Transverse colon (tissue), 3 donors: ENCODE measurements at regions not wholly inside any gene's neighbourhood (a gene's known extent, or its start where the extent isn't known, plus 50 kb on each side); places are given as distances from the start of the nearest gene placed in this dataset.

Experiments
- EP300 ChIP-seq: sonication (generic); formaldehyde crosslinking; IDR thresholded peaks from one replicate; pipeline ENCODE4 v1.6.1; 2017; ENCODE audit warnings: antibody characterized with exemption, low read depth
- POLR2A ChIP-seq: fragments of 450-650 bp; IDR thresholded peaks from one replicate; pipeline ENCODE4 v1.6.1; 2016; ENCODE audit warnings: antibody characterized with exemption, mild to moderate bottlenecking, moderate library complexity
- TF ChIP-seq, protein P1 (sequence below), 5 experiments: fragments of 200-600 bp in 3 of 5; fragments of 450-650 bp in 2 of 5; sonication (generic) in 3 of 5; IDR thresholded peaks; 1 replicate in 2 of 5; 2 replicates in 3 of 5; pipeline ENCODE4 v1.5.1; 2016 to 2017; ENCODE audit warnings: antibody characterized with exemption in 5 of 5, inconsistent platforms in 3 of 5, mild to moderate bottlenecking in 2 of 5, moderate library complexity in 1 of 5

DNA sequence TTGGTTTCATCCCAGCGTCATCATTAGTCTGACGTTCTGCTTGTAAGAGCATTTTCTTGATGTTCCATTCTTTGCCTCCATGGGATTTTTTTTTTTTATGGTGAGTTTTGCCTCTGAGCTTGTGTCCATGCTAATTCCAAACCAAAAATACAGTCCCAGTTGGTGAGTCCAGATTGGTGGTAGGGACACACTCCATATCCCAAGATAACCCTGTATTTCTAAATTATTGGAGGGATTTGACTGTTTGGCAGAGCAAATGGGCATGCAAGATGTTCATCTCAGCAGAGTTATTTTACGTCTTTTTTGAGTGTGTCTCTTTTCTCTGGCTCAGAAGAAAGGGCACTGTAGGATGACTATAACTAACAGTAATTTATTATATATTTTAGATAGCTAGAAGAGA, 526.8 kb upstream of the CFAP20DC start:
- TF ChIP-seq, protein P1, sequence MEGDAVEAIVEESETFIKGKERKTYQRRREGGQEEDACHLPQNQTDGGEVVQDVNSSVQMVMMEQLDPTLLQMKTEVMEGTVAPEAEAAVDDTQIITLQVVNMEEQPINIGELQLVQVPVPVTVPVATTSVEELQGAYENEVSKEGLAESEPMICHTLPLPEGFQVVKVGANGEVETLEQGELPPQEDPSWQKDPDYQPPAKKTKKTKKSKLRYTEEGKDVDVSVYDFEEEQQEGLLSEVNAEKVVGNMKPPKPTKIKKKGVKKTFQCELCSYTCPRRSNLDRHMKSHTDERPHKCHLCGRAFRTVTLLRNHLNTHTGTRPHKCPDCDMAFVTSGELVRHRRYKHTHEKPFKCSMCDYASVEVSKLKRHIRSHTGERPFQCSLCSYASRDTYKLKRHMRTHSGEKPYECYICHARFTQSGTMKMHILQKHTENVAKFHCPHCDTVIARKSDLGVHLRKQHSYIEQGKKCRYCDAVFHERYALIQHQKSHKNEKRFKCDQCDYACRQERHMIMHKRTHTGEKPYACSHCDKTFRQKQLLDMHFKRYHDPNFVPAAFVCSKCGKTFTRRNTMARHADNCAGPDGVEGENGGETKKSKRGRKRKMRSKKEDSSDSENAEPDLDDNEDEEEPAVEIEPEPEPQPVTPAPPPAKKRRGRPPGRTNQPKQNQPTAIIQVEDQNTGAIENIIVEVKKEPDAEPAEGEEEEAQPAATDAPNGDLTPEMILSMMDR (IDR thresholded peaks at IDR 0.05): no peak
- TF ChIP-seq POLR2A (no peak), EP300 (no peak)
